ENCODE measurements at regions not wholly inside any gene's neighbourhood (a gene's known extent, or its start where the extent isn't known, plus 50 kb on each side); places are given as distances from the start of the nearest gene placed in this dataset.

GRCh38 chr15:46848704-46849103, 868.6 kb upstream of the SEMA6D start:
- no peak for DNase-seq (ENCODE audit: low read depth, low spot score)

DNA sequence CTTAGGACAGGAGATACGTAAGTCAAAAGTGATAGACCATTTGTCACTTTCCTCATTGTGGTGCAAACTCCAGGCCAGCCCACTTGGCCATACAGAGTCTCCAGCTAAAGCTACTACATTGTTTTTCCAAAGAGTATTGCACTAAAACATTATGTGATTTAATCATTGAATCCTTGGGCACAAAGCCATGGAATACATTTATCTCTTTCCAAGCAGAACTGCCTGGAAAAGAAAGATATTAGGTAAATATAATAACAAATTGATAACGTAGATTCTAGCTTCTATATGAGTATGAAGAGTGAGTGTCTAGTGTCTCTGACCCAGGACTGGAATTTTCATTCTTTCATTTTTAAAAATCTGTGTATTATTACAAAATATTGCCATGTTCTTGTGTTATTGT, 863.7 kb upstream of the SEMA6D start:
- DNase-seq (ENCODE audit: low read depth, low spot score) = no peak

DNA sequence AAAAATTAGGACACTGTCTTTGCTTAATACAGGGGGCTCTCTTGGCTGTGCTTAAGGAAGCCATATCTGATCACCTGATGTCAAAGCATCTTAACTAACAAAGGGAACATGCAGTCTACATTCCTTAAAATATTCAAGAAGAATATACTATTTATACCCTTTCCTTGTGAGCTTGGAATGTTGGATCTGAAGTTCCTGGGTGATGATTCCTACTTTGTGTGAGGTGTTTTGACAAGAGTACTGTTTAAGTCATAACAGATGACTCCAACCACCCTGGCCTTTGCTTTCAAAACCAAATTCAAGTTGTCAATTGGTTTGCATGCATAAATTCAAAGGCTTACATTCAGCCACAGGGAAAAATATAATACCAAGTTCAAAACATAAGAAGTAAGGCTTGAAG, 862.7 kb upstream of the SEMA6D start:
- no peak for DNase-seq (ENCODE audit: low read depth, low spot score)

- DNase-seq (ENCODE audit: low read depth, low spot score) = no peak
Measured at GRCh38 chr15:46855388-46855787, 861.9 kb upstream of the SEMA6D start.

- DNase-seq (ENCODE audit: low read depth, low spot score) = no peak
Measured at GRCh38 chr15:46856839-46857502, 860.3 kb upstream of the SEMA6D start.

DNA sequence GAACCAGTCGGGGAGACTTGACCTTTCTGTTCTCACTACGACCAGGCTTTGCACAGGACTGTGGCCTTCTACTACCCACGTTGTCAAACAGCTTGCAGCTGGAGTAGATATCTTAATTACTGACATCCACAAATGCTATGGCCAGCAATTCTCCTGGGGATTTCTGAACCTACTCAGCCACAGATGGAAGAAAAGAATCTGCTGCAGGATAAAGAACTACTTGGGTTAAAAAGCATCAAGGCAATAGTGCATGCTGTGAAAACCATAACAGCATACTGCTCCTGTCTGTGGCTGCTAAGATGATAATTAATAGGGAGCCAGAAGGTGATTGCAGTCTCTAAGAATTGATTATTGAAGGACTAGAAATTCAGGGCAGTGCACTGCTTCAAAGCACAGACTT, 859.2 kb upstream of the SEMA6D start:
- no peak for DNase-seq (ENCODE audit: low read depth, low spot score)

DNA sequence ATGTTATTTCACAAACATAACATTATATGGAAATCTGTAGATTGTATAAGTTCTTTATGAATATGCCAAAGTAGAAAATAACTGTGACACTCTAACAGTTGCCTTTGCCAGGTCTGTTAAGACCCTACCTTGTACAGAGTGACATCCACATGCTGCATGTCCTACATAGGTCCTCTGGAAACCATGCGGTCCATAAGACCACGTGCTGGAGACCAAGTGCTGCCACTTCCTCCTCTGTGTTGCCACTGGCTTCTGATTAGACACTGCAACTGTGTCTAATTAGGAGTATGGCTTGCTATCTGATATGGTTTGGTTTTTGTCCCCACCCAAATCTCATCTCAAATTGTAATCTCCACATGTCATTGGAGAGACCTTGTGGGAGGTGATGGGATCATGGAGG, 855.5 kb upstream of the SEMA6D start:
- no peak for DNase-seq (ENCODE audit: low read depth, low spot score)

- DNase-seq (ENCODE audit: low read depth, low spot score) = no peak
Measured at GRCh38 chr15:46865155-46865554, 852.1 kb upstream of the SEMA6D start.

- no peak for DNase-seq (ENCODE audit: low read depth, low spot score)
Measured at GRCh38 chr15:46872286-46872980, 844.9 kb upstream of the SEMA6D start.

- DNase-seq (ENCODE audit: low read depth, low spot score) = no peak
Measured at GRCh38 chr15:46872981-46873330, 844.3 kb upstream of the SEMA6D start.

DNA sequence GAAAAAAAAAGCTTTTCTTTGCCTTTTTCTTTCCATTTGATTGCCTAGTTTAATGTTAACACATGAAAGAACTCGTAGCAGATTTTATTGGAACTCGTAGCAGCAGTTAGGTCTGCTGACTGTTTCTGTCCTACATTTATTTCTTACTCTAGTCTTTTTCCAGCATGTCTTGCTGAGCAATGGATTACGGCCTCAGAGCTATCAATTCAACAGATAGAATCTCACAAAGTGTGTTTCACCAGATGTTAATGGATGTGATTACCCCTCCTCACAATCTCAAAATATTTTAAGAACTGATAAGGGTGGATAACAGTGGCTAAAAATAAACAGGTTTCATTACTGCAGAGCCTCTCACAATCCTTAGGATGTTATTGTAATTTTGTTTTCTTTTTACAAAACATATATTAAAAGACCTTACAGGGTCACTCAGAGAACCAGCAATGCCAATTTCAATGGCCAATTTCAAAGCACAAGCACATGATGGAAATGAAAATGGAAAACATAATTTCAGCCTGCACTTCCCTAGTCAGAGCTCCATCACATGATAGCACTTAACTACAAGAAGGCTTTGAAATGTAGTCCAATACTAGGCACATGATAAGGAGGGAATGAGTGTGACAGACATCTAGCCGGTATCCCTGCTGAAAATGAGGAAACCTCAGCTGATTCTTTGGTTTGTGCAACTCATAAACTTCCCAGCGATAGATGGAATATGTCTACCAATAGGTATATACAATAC, 838.1 kb upstream of the SEMA6D start:
- DNase-seq (ENCODE audit: low read depth, low spot score) = no peak

- DNase-seq (ENCODE audit: low read depth, low spot score) = no peak
Measured at GRCh38 chr15:46880791-46881190, 836.5 kb upstream of the SEMA6D start.

- DNase-seq (ENCODE audit: low read depth, low spot score) = no peak
Measured at GRCh38 chr15:46892621-46893160, 824.6 kb upstream of the SEMA6D start.

- DNase-seq (ENCODE audit: low read depth, low spot score) = no peak
Measured at GRCh38 chr15:46894644-46895043, 822.7 kb upstream of the SEMA6D start.

GRCh38 chr15:46897266-46897665, 820.0 kb upstream of the SEMA6D start:
- DNase-seq (ENCODE audit: low read depth, low spot score) = no peak

DNA sequence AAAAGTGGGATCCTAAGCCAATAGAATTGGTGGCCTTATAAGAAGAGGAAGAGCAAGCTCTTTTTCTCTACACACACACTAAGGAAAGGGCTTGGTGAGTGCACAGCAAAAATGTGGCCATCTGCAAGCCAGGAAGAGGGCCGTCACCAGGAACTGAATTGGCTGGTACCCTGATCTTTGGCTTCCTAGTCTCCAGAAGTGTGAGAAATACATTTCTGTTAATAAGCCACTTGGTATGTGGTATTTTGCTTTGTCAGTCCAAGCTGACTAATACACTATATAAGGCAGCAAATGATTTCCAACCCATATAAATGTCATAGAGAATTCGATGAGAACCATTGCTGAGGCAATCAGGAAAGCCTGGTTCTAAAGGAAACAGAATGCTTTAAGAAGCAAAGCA, 816.3 kb upstream of the SEMA6D start:
- DNase-seq (ENCODE audit: low read depth, low spot score) = no peak

DNA sequence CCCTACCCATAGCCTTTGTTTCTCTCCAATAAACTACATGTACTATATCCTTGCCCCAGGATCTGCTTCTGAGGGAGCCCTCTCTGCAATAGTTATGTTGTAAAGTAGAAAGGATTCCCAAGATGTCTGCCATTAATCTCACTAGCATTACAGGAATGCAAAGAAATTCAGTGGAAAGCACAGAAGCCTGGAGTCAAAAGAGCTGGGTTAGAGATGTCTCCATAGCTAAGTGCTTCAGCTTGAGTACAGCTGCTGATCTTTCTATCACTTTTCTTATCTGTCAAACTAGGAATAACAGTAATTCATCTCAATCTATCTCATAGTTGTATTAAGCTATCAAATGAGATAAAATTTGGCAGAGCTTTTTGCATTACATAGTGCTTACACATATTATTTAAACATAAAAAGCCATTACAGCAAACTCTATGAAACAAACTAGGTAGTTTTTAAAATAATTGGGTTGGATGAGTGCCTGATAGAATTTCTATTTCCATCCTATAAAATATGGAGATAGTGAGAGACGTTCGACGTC, 799.5 kb upstream of the SEMA6D start:
- DNase-seq (ENCODE audit: low read depth, low spot score) = no peak

DNA sequence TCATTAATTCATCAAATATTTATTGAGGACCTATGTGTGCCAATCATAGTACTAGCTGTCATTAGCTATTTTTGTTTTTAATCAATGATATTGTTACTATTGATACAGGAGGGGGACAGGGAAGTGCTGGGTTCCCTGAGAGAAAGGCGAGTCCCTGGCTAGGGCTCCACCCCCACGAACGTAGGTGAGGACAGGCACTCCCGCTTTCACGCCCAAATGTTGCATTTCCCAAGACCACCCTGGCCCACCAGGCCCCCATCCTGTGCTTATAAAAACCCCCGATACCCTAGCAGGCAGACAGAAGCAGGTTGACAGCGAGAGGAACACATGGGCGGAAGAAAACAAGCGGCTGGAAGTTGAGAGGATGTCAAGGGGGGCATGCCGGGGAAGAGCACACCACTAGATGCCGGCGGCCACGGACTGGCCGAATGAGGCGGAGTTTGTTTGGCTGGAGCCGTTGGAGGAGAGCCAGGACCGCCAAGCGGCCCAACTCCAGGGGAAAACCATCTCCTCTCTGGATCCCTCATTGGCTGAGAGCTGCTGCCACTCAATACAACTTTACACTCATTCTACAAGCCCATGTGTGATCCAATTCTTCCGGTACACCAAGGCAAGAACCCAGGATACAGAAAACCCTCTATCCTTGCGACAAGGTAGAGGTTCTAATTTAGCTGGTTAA, 798.7 kb upstream of the SEMA6D start:
- DNase-seq (ENCODE audit: low read depth, low spot score) = no peak

GRCh38 chr15:46921891-46922290, 795.4 kb upstream of the SEMA6D start:
- DNase-seq (ENCODE audit: low read depth, low spot score) = no peak

DNA sequence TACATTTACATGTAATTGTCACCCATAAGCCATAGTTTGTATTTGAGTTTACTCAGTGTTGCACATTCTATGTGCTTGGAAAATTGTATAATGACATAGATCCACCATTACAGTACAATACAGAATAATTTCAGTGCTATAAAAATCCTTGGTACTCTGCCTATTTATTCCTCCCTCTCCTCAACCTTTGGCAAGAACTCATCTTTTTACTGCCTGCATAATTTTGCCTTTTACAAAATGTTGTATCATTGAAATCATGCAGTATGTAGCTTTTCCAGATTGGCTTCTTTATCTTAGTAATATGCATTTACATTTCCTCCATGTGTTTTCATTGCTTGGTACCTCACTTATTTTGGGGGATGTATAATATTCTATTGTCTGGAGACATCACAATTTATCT, 786.9 kb upstream of the SEMA6D start:
- DNase-seq (ENCODE audit: low read depth, low spot score) = no peak

DNA sequence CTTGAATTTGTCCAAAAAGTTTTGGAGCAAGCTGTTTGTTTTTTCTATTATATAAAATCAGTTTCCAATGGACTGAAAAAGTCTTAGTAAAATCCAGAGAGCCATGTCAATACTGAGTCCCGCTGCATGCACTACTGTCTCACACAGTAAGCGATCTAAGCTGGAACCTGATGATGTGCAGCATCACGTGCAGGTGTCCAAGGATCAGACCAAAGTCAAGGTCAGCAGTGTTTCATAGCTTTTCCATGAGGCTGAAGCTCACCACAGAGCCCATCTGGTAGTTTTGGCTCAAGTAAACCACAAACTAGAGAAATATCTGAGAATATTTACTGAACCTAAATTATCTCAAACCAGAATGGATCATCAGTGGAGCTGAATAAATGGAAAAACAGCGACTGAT, 784.0 kb upstream of the SEMA6D start:
- DNase-seq (ENCODE audit: low read depth, low spot score) = no peak

- no peak for DNase-seq (ENCODE audit: low read depth, low spot score)
Measured at GRCh38 chr15:46934851-46935250, 782.5 kb upstream of the SEMA6D start.

Data from ELF-1 (cell line).